ENCODE measurements at regions not wholly inside any gene's neighbourhood (a gene's known extent, or its start where the extent isn't known, plus 50 kb on each side); places are given as distances from the start of the nearest gene placed in this dataset.

GRCh38 chr9:118418887-118419565 is 714.8 kb downstream of the TLR4 start:
- Histone ChIP-seq H3K27me3 (replicated peaks in 1 of 2; ENCODE audit: control insufficient read depth in 2 of 2, insufficient read depth in 2 of 2, low read length in 1 of 2) (no peaks in the 10 kb centered on the region), H3K27ac (ENCODE audit: control insufficient read depth, insufficient read depth) (no peak overlapping the region), H2AFZ (ENCODE audit: control insufficient read depth, low read depth, low read length) (no peak overlapping the region), H3K9ac (ENCODE audit: control insufficient read depth, insufficient read depth, low read length) (no peak overlapping the region), H3K4me3 (no peak overlapping the region), H3K4me2 (ENCODE audit: control insufficient read depth, insufficient read depth) (no peak overlapping the region), H3K79me2 (ENCODE audit: control insufficient read depth, insufficient read depth, low read length) (no peaks in the 10 kb centered on the region), H3K9me3 (replicated peaks; ENCODE audit: control insufficient read depth, insufficient read depth, low read length) (no peaks in the 10 kb centered on the region), H3K4me1 (ENCODE audit: control insufficient read depth, insufficient read depth, low read length) (no peaks in the 10 kb centered on the region), H3K36me3 (ENCODE audit: control insufficient read depth in 2 of 2, insufficient read depth in 2 of 2, low read length in 1 of 2) (no peaks in the 10 kb centered on the region), H4K20me1 (ENCODE audit: control insufficient read depth, insufficient read depth) (no peaks in the 10 kb centered on the region)
- ChIA-PET RAD21 (ENCODE audit: unreplicated experiment) (no interaction called here), CTCF (no interaction called here), SMC1A (ENCODE audit: uncharacterized antibody, unreplicated experiment) (interaction anchor here (2.0 kb wide), 1 partner anchor 15 kb away, joined by 5 read pairs; no protein-coding TSS in a partner anchor), POLR2A (no interaction called here)
- WGBS (ENCODE audit: insufficient coverage, insufficient replicate concordance, low lambda C conversion rate, missing lambda C conversion rate) = 0% methylated on average over 2 of the region's 2 CpGs
- ATAC-seq (no peak), FAIRE-seq (no peak), DNase-seq (ENCODE audit: low read depth, low spot score) (no peak)
- in situ Hi-C loops (cut with MboI) = no loop called here
- no TSS peak for BruUV-seq (replicated peaks)
- intact Hi-C loops (cut with micrococcal nuclease; ENCODE audit: unreplicated experiment) = no loop called here
- TF ChIP-seq SUPT20H (IDR thresholded peaks at IDR 0.05; ENCODE audit: borderline replicate concordance, control insufficient read depth, low read depth, low read length) (no peak), EZH2 (IDR thresholded peaks at IDR 0.05; ENCODE audit: borderline replicate concordance, control insufficient read depth, low read depth, low read length) (no peak), NBN (IDR thresholded peaks at IDR 0.05) (no peak)

DNA sequence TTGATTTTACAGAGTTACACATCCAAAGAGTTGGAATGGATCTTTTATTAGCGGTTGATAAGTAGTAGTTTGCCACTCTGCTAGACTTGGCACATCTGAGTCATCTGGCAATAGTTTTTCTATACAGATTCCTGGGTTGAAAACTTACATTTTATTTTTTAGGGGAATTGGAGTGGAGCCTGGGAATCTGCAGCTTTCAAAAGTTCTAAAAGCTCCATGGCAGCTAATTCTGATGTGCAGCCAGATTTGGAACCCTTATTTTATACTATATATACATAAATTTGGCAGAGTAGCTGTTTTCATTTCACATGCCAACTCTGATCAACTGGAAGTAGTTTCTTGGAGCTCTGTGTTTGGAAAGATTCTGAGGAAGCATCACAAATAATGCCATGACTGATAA is 715.5 kb downstream of the TLR4 start:
- ChIA-PET POLR2A (no interaction called here), RAD21 (ENCODE audit: unreplicated experiment) (no interaction called here), SMC1A (ENCODE audit: uncharacterized antibody, unreplicated experiment) (interaction anchor here (2.0 kb wide), 1 partner anchor 14 kb away, joined by 5 read pairs; no protein-coding TSS in a partner anchor), CTCF (no interaction called here)
- Histone ChIP-seq H3K4me2 (ENCODE audit: control insufficient read depth, insufficient read depth) (no peak overlapping the region), H3K79me2 (ENCODE audit: control insufficient read depth, insufficient read depth, low read length) (no peaks in the 10 kb centered on the region), H3K4me3 (no peak overlapping the region), H3K27me3 (replicated peaks in 1 of 2; ENCODE audit: control insufficient read depth in 2 of 2, insufficient read depth in 2 of 2, low read length in 1 of 2) (no peaks in the 10 kb centered on the region), H3K4me1 (ENCODE audit: control insufficient read depth, insufficient read depth, low read length) (no peaks in the 10 kb centered on the region), H2AFZ (ENCODE audit: control insufficient read depth, low read depth, low read length) (no peak overlapping the region), H3K9ac (ENCODE audit: control insufficient read depth, insufficient read depth, low read length) (no peak overlapping the region), H3K27ac (ENCODE audit: control insufficient read depth, insufficient read depth) (no peak overlapping the region), H3K9me3 (replicated peaks; ENCODE audit: control insufficient read depth, insufficient read depth, low read length) (no peaks in the 10 kb centered on the region), H3K36me3 (ENCODE audit: control insufficient read depth in 2 of 2, insufficient read depth in 2 of 2, low read length in 1 of 2) (no peaks in the 10 kb centered on the region), H4K20me1 (ENCODE audit: control insufficient read depth, insufficient read depth) (no peaks in the 10 kb centered on the region)
- no peak for FAIRE-seq
- WGBS (ENCODE audit: insufficient coverage, insufficient replicate concordance, low lambda C conversion rate, missing lambda C conversion rate) = 0% methylated on average over 1 of the region's 1 CpG
- in situ Hi-C loops (cut with MboI) (no loop called here), intact Hi-C loops (cut with micrococcal nuclease; ENCODE audit: unreplicated experiment) (no loop called here)
- DNase-seq (ENCODE audit: low read depth, low spot score) = no peak
- no TSS peak for BruUV-seq (replicated peaks)
- no peak for ATAC-seq
- no peak for TF ChIP-seq BCL3 (IDR thresholded peaks at IDR 0.05; ENCODE audit: borderline replicate concordance, insufficient read depth, low read depth, low read length, poor library complexity, severe bottlenecking)
- TF ChIP-seq USF1 (IDR thresholded peaks at IDR 0.05; ENCODE audit: borderline replicate concordance, extremely low read length, insufficient read depth, low read depth, low read length) = no peak
- TF ChIP-seq CHD2 (IDR thresholded peaks at IDR 0.05; ENCODE audit: borderline replicate concordance, low read depth, low read length) = no peak
- no peak for TF ChIP-seq ZBTB40 (IDR thresholded peaks at IDR 0.05; ENCODE audit: borderline replicate concordance)
- no peak for TF ChIP-seq PAX5 (IDR thresholded peaks at IDR 0.05; ENCODE audit: borderline replicate concordance, low read depth, low read length)
- no peak for TF ChIP-seq BACH1 (IDR thresholded peaks at IDR 0.05; ENCODE audit: borderline replicate concordance)
- TF ChIP-seq ZSCAN29 (IDR thresholded peaks at IDR 0.05) = no peak
- no peak for TF ChIP-seq TARDBP (IDR thresholded peaks at IDR 0.05; ENCODE audit: borderline replicate concordance)

All from GM12878 (cell line).